Heart left ventricle (tissue), 16 donors: ENCODE measurements at regions not wholly inside any gene's neighbourhood (a gene's known extent, or its start where the extent isn't known, plus 50 kb on each side); places are given as distances from the start of the nearest gene placed in this dataset.

Experiments
- ATAC-seq, 4 donors: fragments of 200-7000 bp; cut with Tn5 transposase; one replicate each; pipeline ENCODE4 v1.9.1; 2020 to 2022; ENCODE audit warnings: moderate library complexity in 4 of 4, mild to moderate bottlenecking in 3 of 4, moderate number of reproducible peaks in 1 of 4
- DNase-seq, 5 donors: peaks; one replicate each; pipeline ENCODE4 v3.0.0-alpha.2; 2020
- H3K27ac ChIP-seq, 12 donors: fragments of 200-600 bp; sonication (generic) in 4 of 12; one replicate each; pipeline versions ENCODE4 v1.5.0 to v1.8.0; 2016 to 2022; ENCODE audit warnings: mild to moderate bottlenecking in 2 of 12
- H3K27me3 ChIP-seq, 9 donors: fragments of 200-600 bp; sonication (generic) in 2 of 9; one replicate each; pipeline versions ENCODE4 v1.5.1 to v1.8.0; 2016 to 2022; ENCODE audit warnings: mild to moderate bottlenecking in 3 of 9
- H3K36me3 ChIP-seq, 9 donors: fragments of 200-600 bp; sonication (generic) in 2 of 9; one replicate each; pipeline versions ENCODE4 v1.5.0 to v1.8.0; 2018 to 2022; ENCODE audit warnings: mild to moderate bottlenecking in 2 of 9
- H3K4me1 ChIP-seq, 12 donors: fragments of 200-600 bp; sonication (generic) in 4 of 12; one replicate each; pipeline versions ENCODE4 v1.5.0 to v1.8.0; 2016 to 2022; ENCODE audit warnings: mild to moderate bottlenecking in 3 of 12
- H3K4me3 ChIP-seq, 12 donors: fragments of 200-600 bp; sonication (generic) in 4 of 12; one replicate each; pipeline versions ENCODE4 v1.5.0 to v1.8.0; 2017 to 2022; ENCODE audit warnings: mild to moderate bottlenecking in 9 of 12, moderate library complexity in 4 of 12
- H3K9me3 ChIP-seq, 12 donors: fragments of 200-600 bp; sonication (generic) in 4 of 12; one replicate each; pipeline versions ENCODE4 v1.5.0 to v1.8.0; 2016 to 2022; ENCODE audit warnings: mild to moderate bottlenecking in 1 of 12
- CTCF ChIP-seq, 12 donors: fragments of 200-600 bp; sonication (generic) in 4 of 12; IDR thresholded peaks; one replicate each; pipeline versions ENCODE4 v1.5.0 to v1.8.0; 2018 to 2022; ENCODE audit warnings: antibody characterized with exemption in 12 of 12, mild to moderate bottlenecking in 5 of 12
- POLR2A ChIP-seq, 2 donors: fragments of 450-650 bp; IDR thresholded peaks; one replicate each; pipeline ENCODE4 v1.6.1; 2017; ENCODE audit warnings: antibody characterized with exemption in 2 of 2, mild to moderate bottlenecking in 2 of 2, moderate library complexity in 2 of 2
- WGBS, 4 donors: extraction: QIAGEN DNeasy Blood & Tissue Kit in 2 of 4; methylation state at CpG; one replicate each; pipeline versions ENCODE4 v1.1.5 to v1.1.7; 2013 to 2018; 5-methylcytosine and 5-hydroxymethylcytosine counted together
- intact Hi-C, 10 donors: fragments of 100-400 bp; cut with DNase I; formaldehyde crosslinking; loops; one replicate each; pipeline versions ENCODE4 v1.11.1 to v1.14.2; 2022
- donor health status: ischemic (EF 13 %, LVEDD 7.1; RV severe dilation, severe dysfunction).
- donor health status: healthy with polysubstance abuse.
- donor health status: DM: no; HTN: yes; CAD: no.
- donor health status: DM: no; HTN: no; CAD: no.
- donor health status: ischemic (EF 25% LVEDD 6.9; RV normal size, moderate dysfunction).
- donor health status: ischemic (EF 25% LVEDD 5.7; RV mildly dilated, moderate dysfunction).
- donor health status: healthy.
- donor health status: DM: yes; HTN: yes; CAD: no.
- donor health status: ischemic (EF 35%, LVEDD 5.7; RV mildly dilated, moderate dysfunction).
- donor health status: nonischemic (EF 11% LVEDD 7.7; RV severe dilation, severe dysfunction).
- donor health status: DM: yes; HTN: yes; CAD: no.
- donor health status: PGD.
- donor health status: ischemic (EF 29% LVEDD 5.4; RV normal size, mild dysfunction).
- donor health status: nonischemic (EF 23%, LVEDD 6.1; RV moderate dilation, normal function).

- DNase-seq (no peak), ATAC-seq (no peak)
- no peak for TF ChIP-seq CTCF (IDR thresholded peaks at IDR 0.05)
- no peak for TF ChIP-seq POLR2A (IDR thresholded peaks at IDR 0.05)
- no peaks in the 10 kb centered on the region for H3K27me3 ChIP-seq
- WGBS, 4 donors = 34 to 60% (median 42%) methylated on average over 3 of the region's 3 CpGs
- no peaks in the 10 kb centered on the region for H3K4me1 ChIP-seq
- H3K36me3 ChIP-seq = no peaks in the 10 kb centered on the region
- peaks cover 0 to 12% (median 0%) of the 10 kb centered on the region in 12 donors for H3K9me3 ChIP-seq
- H3K27ac ChIP-seq = no peak overlapping the region
- H3K4me3 ChIP-seq = no peak overlapping the region
- intact Hi-C loops = no loop called here
These were observed 865.1 kb upstream of the CNTN5 start for GRCh38 chr11:98155696-98156095.

- intact Hi-C loops = no loop called here
- WGBS, 4 donors = 73 to 80% (median 78%) methylated on average over 5 of the region's 5 CpGs
- ATAC-seq = no peak
- H3K27ac ChIP-seq = no peak overlapping the region
- no peak for DNase-seq
- H3K36me3 ChIP-seq = no peaks in the 10 kb centered on the region
- no peak overlapping the region for H3K4me3 ChIP-seq
- TF ChIP-seq POLR2A (IDR thresholded peaks at IDR 0.05) (no peak), CTCF (IDR thresholded peaks at IDR 0.05) (no peak)
- peaks cover 0 to 12% (median 0%) of the 10 kb centered on the region in 12 donors for H3K9me3 ChIP-seq
- no peaks in the 10 kb centered on the region for H3K27me3 ChIP-seq
- no peaks in the 10 kb centered on the region for H3K4me1 ChIP-seq
These were observed 842.8 kb upstream of the CNTN5 start for GRCh38 chr11:98177925-98178324.

- Histone ChIP-seq H3K36me3 (no peaks in the 10 kb centered on the region), H3K27me3 (no peaks in the 10 kb centered on the region), H3K4me1 (no peaks in the 10 kb centered on the region), H3K9me3 (peaks cover 0 to 10% (median 0%) of the 10 kb centered on the region in 12 donors), H3K4me3 (no peak overlapping the region), H3K27ac (no peak overlapping the region)
- TF ChIP-seq POLR2A (IDR thresholded peaks at IDR 0.05) (no peak), CTCF (IDR thresholded peaks at IDR 0.05) (no peak)
- DNase-seq (no peak), ATAC-seq (no peak)
- intact Hi-C loops = no loop called here
- 81 to 93% (median 90%) methylated on average over 1 of the region's 1 CpG for whole genome bisulfite sequencing, 4 donors
These were observed 840.2 kb upstream of the CNTN5 start for GRCh38 chr11:98180511-98180910.

- no peak for TF ChIP-seq CTCF (IDR thresholded peaks at IDR 0.05)
- no peak for TF ChIP-seq POLR2A (IDR thresholded peaks at IDR 0.05)
- intact Hi-C loops = no loop called here
- Histone ChIP-seq H3K4me1 (no peaks in the 10 kb centered on the region), H3K27me3 (no peaks in the 10 kb centered on the region), H3K9me3 (peaks cover 0 to 12% (median 0%) of the 10 kb centered on the region in 12 donors), H3K27ac (no peak overlapping the region), H3K4me3 (no peak overlapping the region), H3K36me3 (no peaks in the 10 kb centered on the region)
- DNase-seq = no peak
- no peak for ATAC-seq
- WGBS, 4 donors = 32 to 46% (median 40%) methylated on average over 2 of the region's 2 CpGs
These were observed 839.8 kb upstream of the CNTN5 start for GRCh38 chr11:98180921-98181320.
